ENCODE measurements at regions not wholly inside any gene's neighbourhood (a gene's known extent, or its start where the extent isn't known, plus 50 kb on each side); places are given as distances from the start of the nearest gene placed in this dataset.

GRCh38 chr4:22901631-22902030, 208.9 kb downstream of the GBA3 start:
- intact Hi-C loops (cut with DNase I) = no loop called here
- no peak for ATAC-seq (ENCODE audit: poor library complexity)
- no peak for DNase-seq

- DNase-seq = no peak
- intact Hi-C loops (cut with DNase I) = no loop called here
- ATAC-seq (ENCODE audit: poor library complexity) = no peak
Observed at GRCh38 chr4:22900876-22901275, 208.1 kb downstream of the GBA3 start.

- DNase-seq (no peak), ATAC-seq (ENCODE audit: poor library complexity) (no peak)
- intact Hi-C loops (cut with DNase I) = no loop called here
Observed at GRCh38 chr4:22897520-22898108, 204.9 kb downstream of the GBA3 start.

GRCh38 chr4:22895482-22895881, 202.7 kb downstream of the GBA3 start:
- intact Hi-C loops (cut with DNase I) = no loop called here
- DNase-seq = no peak
- ATAC-seq (ENCODE audit: poor library complexity) = no peak

DNA sequence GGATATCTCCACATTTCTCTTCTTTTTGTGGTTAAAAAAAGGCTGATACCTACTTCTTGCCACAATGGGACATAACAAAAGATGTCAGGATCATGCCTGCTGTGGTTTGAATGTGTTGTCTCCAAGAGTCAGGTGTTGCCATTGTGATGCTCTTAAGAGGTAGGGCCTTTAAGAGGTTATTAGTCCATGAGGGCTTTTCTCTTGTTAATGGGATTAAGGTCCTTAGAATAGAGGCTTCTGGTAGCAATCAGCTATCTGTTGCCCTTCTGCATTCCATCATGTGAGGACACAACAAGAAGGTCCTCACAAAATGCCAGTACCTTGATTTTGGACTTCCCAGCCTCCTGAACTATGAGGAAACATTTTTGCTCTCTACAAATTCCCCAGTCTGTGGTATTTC, 191.4 kb downstream of the GBA3 start:
- ATAC-seq (ENCODE audit: poor library complexity) = no peak
- intact Hi-C loops (cut with DNase I) = no loop called here
- DNase-seq = no peak

DNA sequence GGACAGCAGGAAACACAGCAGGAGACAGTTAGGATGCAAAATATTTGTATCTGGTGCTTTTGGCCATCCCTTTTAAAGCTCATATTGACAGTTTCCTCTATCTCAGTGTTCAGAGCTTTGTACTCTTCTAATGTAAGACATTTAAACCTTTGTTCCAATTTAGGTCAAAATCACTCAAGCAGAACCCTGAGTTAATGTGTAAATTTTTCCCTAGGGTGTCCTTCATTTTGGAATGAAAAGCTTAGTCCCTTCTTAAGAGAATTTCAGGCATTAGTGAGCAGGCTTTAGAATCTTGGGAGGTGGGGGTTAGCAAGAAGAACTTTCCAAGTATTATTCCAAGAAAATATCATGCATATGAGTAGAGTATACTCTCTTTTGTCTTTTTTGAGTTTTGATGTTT, 188.7 kb downstream of the GBA3 start:
- intact Hi-C loops (cut with DNase I) = no loop called here
- ATAC-seq (ENCODE audit: poor library complexity) (no peak), DNase-seq (no peak)

- intact Hi-C loops (cut with DNase I) = no loop called here
- ATAC-seq (ENCODE audit: poor library complexity) (no peak), DNase-seq (no peak)
Observed at GRCh38 chr4:22877486-22878052, 184.8 kb downstream of the GBA3 start.

DNA sequence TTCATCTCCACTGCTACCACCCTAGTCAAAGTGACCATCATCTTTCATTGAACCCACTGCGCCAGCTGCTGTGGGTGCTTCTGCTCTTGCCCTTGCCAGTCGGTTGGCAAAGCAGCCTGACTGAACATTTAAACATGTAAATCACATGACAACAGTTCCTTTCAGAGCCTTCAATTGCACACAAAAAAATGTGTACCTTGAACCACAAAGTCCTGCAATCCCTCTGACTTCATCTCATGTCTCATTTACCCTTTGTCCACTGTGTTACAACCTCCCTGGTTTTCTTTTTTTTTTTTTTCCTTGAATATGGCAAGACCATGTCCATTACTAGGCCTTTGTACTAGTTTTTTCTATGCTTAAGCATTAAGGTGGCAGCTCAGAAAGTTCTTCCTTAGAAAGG, 183.5 kb downstream of the GBA3 start:
- DNase-seq (no peak), ATAC-seq (ENCODE audit: poor library complexity) (no peak)
- intact Hi-C loops (cut with DNase I) = no loop called here

DNA sequence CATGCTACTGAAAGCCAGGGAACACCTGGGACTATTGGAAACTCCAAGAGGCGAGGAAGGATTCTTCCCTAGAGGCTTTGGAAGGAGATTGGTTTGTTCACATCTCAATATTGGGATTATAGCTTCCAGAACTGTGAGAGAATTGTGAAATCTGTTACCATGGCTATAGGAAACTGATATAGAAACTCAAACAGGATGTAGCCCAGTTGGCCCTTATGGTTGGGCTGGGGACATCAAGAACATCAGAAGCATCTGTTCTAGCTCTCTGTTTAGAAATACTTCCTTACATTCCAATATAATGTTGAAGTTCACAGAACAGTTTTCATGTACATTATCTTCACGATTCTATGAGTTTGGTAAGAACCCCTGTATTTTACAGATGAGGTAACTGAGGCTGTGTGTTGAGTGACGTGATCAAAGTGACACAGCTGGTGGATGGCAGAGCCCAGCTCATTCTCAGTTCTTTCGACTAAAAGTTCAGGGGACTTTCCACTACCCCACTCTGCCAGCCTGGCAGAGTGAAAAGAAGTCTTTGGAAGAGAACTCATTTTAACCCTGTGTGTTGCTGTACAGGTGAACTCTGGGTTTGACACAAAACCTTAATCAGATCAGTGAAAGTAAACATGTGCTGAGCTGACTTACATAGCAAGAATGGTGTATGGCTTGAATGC, 183.0 kb downstream of the GBA3 start:
- intact Hi-C loops (cut with DNase I) = no loop called here
- ATAC-seq (ENCODE audit: poor library complexity) (no peak), DNase-seq (no peak)

- intact Hi-C loops (cut with DNase I) = no loop called here
- no peak for DNase-seq
- ATAC-seq (ENCODE audit: poor library complexity) = no peak
Observed at GRCh38 chr4:22874334-22874912, 181.7 kb downstream of the GBA3 start.

DNA sequence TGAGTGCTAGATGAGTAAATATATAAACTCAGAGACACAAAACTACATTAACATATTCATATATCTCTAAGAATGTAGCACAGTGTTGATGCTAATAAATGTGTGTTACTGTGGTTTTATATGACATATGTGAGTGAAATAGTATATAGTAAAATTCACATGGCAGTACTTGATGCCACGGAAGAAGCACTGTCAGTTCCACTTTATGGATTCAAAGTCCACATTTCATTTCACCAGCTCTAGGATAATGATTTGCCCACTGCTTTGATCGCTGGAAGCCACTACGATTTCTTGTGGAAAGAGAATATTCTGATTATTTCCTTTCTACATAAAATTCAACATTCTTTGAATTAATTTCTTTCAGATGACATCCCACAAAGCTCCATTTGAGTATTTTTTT, 181.2 kb downstream of the GBA3 start:
- intact Hi-C loops (cut with DNase I) = no loop called here
- no peak for ATAC-seq (ENCODE audit: poor library complexity)
- no peak for DNase-seq

DNA sequence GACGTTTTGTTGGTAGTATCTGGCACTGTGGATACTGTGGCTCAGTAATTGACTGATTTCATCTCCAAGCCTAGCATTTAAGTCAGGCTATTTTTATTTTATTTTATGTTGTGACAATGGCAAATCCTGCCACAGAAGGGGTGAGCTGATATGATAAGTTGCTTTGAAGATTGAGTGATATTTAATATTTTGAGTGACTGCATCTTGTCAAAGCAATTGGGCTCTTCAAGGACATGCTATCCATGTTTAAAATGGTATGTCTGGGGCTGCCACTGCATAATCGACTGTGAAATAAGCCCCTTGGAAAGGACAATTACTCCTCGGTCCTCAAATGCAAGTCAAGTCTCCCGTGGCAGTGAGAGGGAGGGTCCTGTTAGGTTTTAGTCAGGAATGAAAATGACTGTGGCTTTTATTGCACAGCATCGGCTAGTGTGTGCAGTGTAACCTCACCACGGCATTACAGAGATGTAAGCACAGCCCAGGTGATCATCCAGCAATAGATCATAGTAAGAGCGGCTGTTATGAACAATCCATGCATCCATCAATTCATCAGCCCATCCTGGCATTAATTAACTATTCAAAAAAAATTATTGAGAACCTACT, 178.2 kb downstream of the GBA3 start:
- DNase-seq (no peak), ATAC-seq (ENCODE audit: poor library complexity) (no peak)
- intact Hi-C loops (cut with DNase I) = no loop called here

GRCh38 chr4:22869235-22869634, 176.5 kb downstream of the GBA3 start:
- intact Hi-C loops (cut with DNase I) = no loop called here
- DNase-seq (no peak), ATAC-seq (ENCODE audit: poor library complexity) (no peak)

All from Right ventricle myocardium superior (tissue), 1 donor.